Esophagus muscularis mucosa (tissue), 4 donors: ENCODE measurements at regions not wholly inside any gene's neighbourhood (a gene's known extent, or its start where the extent isn't known, plus 50 kb on each side); places are given as distances from the start of the nearest gene placed in this dataset.

Source experiments
- DNase-seq: peaks from one replicate; pipeline ENCODE4 v3.0.0-alpha.2; 2017; ENCODE audit errors: extremely low spot score
- H3K27ac ChIP-seq, 4 donors: fragments of 200-600 bp; sonication (generic); replicated peaks in 1 of 4; 1 replicate in 3 of 4; 2 replicates in 1 of 4; pipeline ENCODE4 v1.5.1; 2016 to 2019; ENCODE audit warnings: mild to moderate bottlenecking in 1 of 4
- H3K27me3 ChIP-seq, 4 donors: fragments of 200-600 bp; sonication (generic); one replicate each; pipeline versions ENCODE4 v1.5.1 to v1.6.0; 2016 to 2019
- H3K36me3 ChIP-seq, 4 donors: fragments of 200-600 bp; sonication (generic); one replicate each; pipeline ENCODE4 v1.5.1; 2016 to 2019
- H3K4me1 ChIP-seq, 4 donors: fragments of 200-600 bp; sonication (generic); one replicate each; pipeline ENCODE4 v1.5.1; 2016 to 2019
- H3K4me3 ChIP-seq, 4 donors: fragments of 200-600 bp; sonication (generic); 1 replicate in 2 of 4; 2 replicates in 2 of 4; pipeline ENCODE4 v1.5.1; 2016 to 2019; ENCODE audit warnings: mild to moderate bottlenecking in 4 of 4, moderate library complexity in 1 of 4
- H3K9me3 ChIP-seq, 4 donors: fragments of 200-600 bp; sonication (generic); 1 replicate in 3 of 4; 2 replicates in 1 of 4; pipeline ENCODE4 v1.5.1; 2016 to 2019
- EP300 ChIP-seq: sonication (generic); formaldehyde crosslinking; IDR thresholded peaks from one replicate; pipeline ENCODE4 v1.6.1; 2017; ENCODE audit warnings: antibody characterized with exemption
- POLR2A ChIP-seq: fragments of 450-650 bp; IDR thresholded peaks from one replicate; pipeline ENCODE4 v1.6.1; 2017; ENCODE audit warnings: antibody characterized with exemption, moderate library complexity, mild to moderate bottlenecking, low read depth
- POLR2AphosphoS5 ChIP-seq, 2 donors: sonication (generic); formaldehyde crosslinking; IDR thresholded peaks; one replicate each; pipeline ENCODE4 v1.6.1; 2017; ENCODE audit warnings: antibody characterized with exemption in 2 of 2
- WGBS: methylation state at CpG from one replicate; pipeline ENCODE4 v1.1.5; 2018; 5-methylcytosine and 5-hydroxymethylcytosine counted together
- intact Hi-C: fragments of 100-400 bp; cut with DNase I; formaldehyde crosslinking; loops from one replicate; pipeline ENCODE4 v1.15.1; 2023
- TF ChIP-seq, protein P1 (sequence below), 3 experiments: fragments of 200-600 bp in 2 of 3; fragments of 450-650 bp in 1 of 3; sonication (generic) in 2 of 3; IDR thresholded peaks; one replicate each; pipeline ENCODE4 v1.5.1; 2017 to 2019; ENCODE audit warnings: antibody characterized with exemption in 3 of 3, mild to moderate bottlenecking in 2 of 3, moderate library complexity in 1 of 3

DNA sequence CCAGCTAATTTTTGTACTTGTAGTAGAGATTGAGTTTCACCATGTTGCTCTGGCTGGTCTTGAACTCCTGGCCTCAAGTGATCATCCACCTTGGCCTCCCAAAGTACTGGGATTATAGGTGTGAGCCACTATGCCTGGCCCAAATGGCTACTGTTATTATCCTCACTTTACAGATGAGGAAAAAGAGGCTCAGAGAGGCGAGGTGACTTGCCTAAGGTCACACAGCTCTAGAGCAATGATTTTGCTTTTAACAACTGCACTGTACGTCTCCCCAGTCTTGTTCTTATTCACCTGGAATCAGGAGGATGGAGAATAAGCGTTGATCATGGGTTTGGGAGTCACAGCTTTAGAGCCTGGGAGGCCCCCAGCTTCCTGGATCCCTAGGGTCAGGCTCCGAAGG lies 69.8 kb upstream of the NCOR2 start:
- Histone ChIP-seq H3K9me3 (no peaks in the 10 kb centered on the region), H3K27ac (no peak overlapping the region), H3K4me3 (no peak overlapping the region), H3K4me1 (peaks cover 5 to 34% (median 32%) of the 10 kb centered on the region in 4 donors), H3K27me3 (no peaks in the 10 kb centered on the region), H3K36me3 (no peaks in the 10 kb centered on the region)
- no peak for TF ChIP-seq POLR2AphosphoS5 (IDR thresholded peaks at IDR 0.05)
- TF ChIP-seq, protein P1, sequence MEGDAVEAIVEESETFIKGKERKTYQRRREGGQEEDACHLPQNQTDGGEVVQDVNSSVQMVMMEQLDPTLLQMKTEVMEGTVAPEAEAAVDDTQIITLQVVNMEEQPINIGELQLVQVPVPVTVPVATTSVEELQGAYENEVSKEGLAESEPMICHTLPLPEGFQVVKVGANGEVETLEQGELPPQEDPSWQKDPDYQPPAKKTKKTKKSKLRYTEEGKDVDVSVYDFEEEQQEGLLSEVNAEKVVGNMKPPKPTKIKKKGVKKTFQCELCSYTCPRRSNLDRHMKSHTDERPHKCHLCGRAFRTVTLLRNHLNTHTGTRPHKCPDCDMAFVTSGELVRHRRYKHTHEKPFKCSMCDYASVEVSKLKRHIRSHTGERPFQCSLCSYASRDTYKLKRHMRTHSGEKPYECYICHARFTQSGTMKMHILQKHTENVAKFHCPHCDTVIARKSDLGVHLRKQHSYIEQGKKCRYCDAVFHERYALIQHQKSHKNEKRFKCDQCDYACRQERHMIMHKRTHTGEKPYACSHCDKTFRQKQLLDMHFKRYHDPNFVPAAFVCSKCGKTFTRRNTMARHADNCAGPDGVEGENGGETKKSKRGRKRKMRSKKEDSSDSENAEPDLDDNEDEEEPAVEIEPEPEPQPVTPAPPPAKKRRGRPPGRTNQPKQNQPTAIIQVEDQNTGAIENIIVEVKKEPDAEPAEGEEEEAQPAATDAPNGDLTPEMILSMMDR (IDR thresholded peaks at IDR 0.05) = no peak
- no peak for TF ChIP-seq POLR2A
- no peak for TF ChIP-seq EP300
- intact Hi-C loops = no loop called here
- WGBS = 67% methylated on average over 3 of the region's 4 CpGs
- DNase-seq = no peak

DNA sequence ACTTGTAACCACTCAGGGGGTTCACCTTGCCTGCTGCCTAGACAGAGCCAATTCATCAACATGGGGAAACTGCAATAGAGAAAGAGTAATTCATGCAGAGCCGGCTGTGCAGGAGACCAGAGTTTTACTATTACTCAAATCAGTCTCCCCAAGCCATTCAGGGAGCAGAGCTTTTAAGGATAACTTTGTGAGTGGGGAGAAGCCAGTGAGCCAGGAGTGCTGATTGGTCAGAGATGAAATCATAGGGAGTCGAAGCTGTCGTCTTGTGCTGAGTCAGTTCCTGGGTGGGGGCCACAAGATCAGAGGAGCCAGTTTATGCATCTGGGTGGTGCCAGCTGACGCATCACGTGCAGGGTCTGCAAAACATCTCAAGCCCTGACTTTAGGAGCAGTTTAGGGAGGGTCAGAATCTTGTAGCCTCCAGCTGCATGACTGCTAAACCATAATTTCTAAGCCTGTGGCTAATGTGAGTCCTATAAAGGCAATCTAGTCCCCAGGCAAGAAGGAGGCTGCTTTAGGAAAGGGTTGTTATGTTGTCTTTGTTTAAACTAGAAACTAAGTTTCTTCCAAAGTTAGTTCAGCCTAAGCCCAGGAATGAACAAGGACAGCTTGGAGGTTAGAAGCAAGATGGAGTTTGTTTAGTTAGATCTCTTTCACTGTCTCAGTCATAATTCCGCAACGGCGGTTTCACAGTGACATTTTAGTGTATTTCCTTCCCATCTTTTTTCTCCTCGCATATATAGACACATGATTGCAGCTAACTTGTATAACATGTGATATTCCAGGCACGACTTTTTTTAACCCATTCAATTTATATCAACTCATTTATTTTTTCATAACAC lies 68.9 kb upstream of the NCOR2 start:
- no peak for TF ChIP-seq EP300
- TF ChIP-seq POLR2AphosphoS5 (IDR thresholded peaks at IDR 0.05) = peak in 1 of 2 donors; percentile 22
- no peak for TF ChIP-seq POLR2A
- TF ChIP-seq, protein P1 (IDR thresholded peaks at IDR 0.05) = no peak
- no peaks in the 10 kb centered on the region for H3K36me3 ChIP-seq
- no peak overlapping the region for H3K4me3 ChIP-seq
- WGBS = 25% methylated on average over 7 of the region's 10 CpGs
- peak overlapping the region in 2 of 4 donors; percentile 7 to 37 for H3K27ac ChIP-seq
- intact Hi-C loops = no loop called here
- H3K9me3 ChIP-seq = no peaks in the 10 kb centered on the region
- DNase-seq = no peak
- H3K27me3 ChIP-seq = no peaks in the 10 kb centered on the region
- H3K4me1 ChIP-seq = peaks cover 5 to 34% (median 32%) of the 10 kb centered on the region in 4 donors

DNA sequence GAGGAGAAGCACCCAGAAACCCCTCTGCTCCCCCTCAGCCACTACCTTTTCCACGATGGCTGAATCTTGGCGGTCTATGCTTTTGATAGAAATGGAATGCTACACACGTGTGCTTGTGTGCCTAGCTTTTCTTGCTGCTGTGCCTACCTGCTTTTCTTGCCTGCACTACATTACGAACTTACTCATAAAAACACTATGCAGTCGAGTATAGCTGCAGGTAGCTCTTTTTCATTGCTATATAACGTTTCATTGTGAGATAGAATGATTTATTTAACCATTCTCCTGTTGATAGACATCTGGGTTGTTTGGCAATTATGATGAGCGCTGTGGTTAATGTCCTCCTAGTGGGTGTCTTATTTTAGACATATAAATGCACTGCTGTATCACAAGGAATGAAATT lies 67.9 kb upstream of the NCOR2 start:
- WGBS = 90% methylated on average over 7 of the region's 7 CpGs
- H3K27me3 ChIP-seq = no peaks in the 10 kb centered on the region
- H3K9me3 ChIP-seq = no peaks in the 10 kb centered on the region
- H3K4me1 ChIP-seq = peaks cover 5 to 32% (median 31%) of the 10 kb centered on the region in 4 donors
- no peak overlapping the region for H3K27ac ChIP-seq
- no peak overlapping the region for H3K4me3 ChIP-seq
- no peaks in the 10 kb centered on the region for H3K36me3 ChIP-seq
- intact Hi-C loops = no loop called here
- DNase-seq = no peak
- TF ChIP-seq, protein P1 (IDR thresholded peaks at IDR 0.05) = no peak
- TF ChIP-seq POLR2A (no peak), POLR2AphosphoS5 (IDR thresholded peaks at IDR 0.05) (no peak), EP300 (no peak)

DNA sequence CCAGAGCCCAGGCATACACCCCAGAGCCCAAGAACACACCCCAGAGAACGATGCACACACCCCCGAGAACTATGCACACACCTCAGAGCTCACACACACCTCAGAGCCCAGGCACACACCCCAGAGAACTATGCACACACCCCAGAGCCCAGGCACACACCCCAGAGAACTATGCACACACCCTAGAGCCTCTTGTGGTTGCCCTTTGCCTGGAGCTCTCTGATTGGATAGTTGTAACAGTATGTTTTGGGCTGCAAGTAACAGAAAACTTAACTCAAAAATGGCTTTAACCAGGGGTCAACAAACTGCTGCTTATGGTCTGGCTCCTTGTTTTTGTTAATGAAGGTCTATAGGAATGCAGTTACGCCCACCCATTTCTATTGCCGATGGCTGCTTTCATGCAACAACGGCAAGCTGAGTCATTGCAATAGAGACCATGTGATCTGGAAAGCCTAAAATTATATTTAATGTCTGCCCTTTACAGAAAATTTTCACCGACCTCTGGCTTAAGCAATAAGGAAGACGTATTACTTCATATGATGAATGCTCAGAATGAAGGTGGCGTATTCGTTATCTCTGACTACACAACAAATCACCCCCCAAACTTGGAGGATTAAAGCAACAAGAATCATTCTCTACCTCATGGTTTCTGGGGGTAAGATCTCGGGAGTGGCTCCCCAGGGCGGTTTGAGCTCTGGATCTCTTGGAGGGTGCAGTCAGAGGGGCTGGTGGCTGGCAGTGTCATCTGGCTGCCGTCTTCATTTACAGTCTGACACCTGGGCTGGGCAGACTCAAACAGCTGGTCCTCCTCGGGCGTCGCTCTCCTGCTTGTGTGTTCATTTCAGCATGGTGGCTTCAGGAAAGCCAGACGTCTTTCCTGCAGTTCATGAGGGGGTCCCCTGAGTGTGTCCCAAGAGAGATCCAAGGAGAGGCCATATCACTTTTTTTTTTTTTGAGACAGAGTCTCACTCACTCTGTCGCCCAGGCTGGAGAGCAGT lies 66.3 kb upstream of the NCOR2 start:
- Histone ChIP-seq H3K4me1 (peaks cover 5 to 24% (median 18%) of the 10 kb centered on the region in 4 donors), H3K36me3 (no peaks in the 10 kb centered on the region), H3K4me3 (no peak overlapping the region), H3K27ac (no peak overlapping the region), H3K9me3 (no peaks in the 10 kb centered on the region), H3K27me3 (no peaks in the 10 kb centered on the region)
- intact Hi-C loops = no loop called here
- DNase-seq = no peak
- TF ChIP-seq POLR2A (no peak), POLR2AphosphoS5 (IDR thresholded peaks at IDR 0.05) (no peak)
- WGBS = 72% methylated on average over 17 of the region's 17 CpGs

DNA sequence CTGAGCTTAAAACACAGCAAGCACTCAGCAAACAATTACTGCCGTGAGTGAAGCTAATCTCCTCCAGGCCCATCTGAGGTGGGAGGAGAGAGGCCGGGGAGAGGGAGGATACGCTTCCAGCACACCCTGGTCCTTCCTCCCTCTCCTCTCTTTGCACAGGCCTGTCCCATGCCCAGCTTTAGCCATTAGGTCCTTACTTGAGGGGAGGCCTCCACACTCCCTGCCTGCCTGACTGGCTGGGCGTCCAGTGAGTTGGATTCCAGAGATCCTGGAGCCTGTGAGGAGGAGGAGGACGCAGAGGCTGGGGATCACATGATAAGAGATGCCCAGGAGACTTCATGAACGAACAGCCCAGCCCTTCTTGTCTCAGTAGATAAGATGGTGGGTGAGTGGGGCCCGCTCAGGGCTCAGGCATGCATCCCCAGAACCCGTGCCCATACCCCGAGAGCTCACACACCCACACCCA lies 65.1 kb upstream of the NCOR2 start:
- Histone ChIP-seq H3K36me3 (no peaks in the 10 kb centered on the region), H3K4me1 (peaks cover 11 to 26% (median 19%) of the 10 kb centered on the region in 4 donors), H3K27ac (no peak overlapping the region), H3K4me3 (no peak overlapping the region), H3K9me3 (no peaks in the 10 kb centered on the region), H3K27me3 (no peaks in the 10 kb centered on the region)
- DNase-seq = no peak
- 92% methylated on average over 9 of the region's 9 CpGs for WGBS
- no peak for TF ChIP-seq POLR2A
- no peak for TF ChIP-seq EP300
- no peak for TF ChIP-seq POLR2AphosphoS5 (IDR thresholded peaks at IDR 0.05)
- TF ChIP-seq, protein P1 (IDR thresholded peaks at IDR 0.05) = no peak
- intact Hi-C loops = no loop called here
